ENCODE measurements at regions not wholly inside any gene's neighbourhood (a gene's known extent, or its start where the extent isn't known, plus 50 kb on each side); places are given as distances from the start of the nearest gene placed in this dataset.

DNA sequence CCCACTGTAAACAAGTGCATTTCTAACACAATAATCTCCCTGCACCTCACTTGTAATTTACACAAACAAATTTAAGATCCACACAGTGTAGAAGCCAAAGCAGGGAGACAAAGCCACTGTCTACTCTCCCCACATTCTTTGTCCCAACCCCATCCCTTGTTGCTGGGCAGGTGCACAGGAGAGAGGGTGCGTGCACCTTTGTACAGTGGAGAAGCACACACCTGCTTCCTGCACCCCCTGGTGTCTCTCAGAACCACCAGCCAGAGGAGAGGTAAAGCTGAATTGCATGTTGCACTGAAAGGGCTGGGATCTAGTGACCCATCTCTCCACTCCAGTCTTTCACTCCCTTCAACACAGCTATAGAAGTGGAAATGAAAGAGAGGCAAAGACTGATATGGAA, 51.4 kb upstream of the IFNG-AS1 start:
- DNase-seq (ENCODE audit: low read depth in 1 of 2, low spot score in 1 of 2) (no peak), FAIRE-seq (no peak), ATAC-seq (no peak; a peak in 1 of 6 replicates)
- no peak overlapping the region for H3K27ac ChIP-seq
- ChIA-PET CTCF (interaction anchor here (2.0 kb wide), 1 partner anchor 583 kb away, joined by 5 read pairs; no protein-coding TSS in a partner anchor), POLR2A (interaction anchor here (0.6 kb wide), 1 partner anchor 87 kb away, joined by 3 read pairs; no protein-coding TSS in a partner anchor)
- WGBS (ENCODE audit: missing lambda C conversion rate): 90% methylated on average over 1 of the region's 1 CpG
- H3K4me2 ChIP-seq: no peak overlapping the region
- no peaks in the 10 kb centered on the region for H3K9me3 ChIP-seq
- H3K4me3 ChIP-seq: no peak overlapping the region
- H3K4me1 ChIP-seq: peaks cover 12% of the 10 kb centered on the region; the same call in 2 of the 3 replicates
- TF ChIP-seq EP300 (IDR thresholded peaks at IDR 0.05) (no peak), POLR2A (IDR thresholded peaks at IDR 0.05; ENCODE audit: low read length) (no peak)

Small RNAs in the stretch of these regions (small RNA-seq; reads per million reads assigned to genes)
- gene AC022513.1: 0 reads per million in 6 experiments

Data from A549 (cell line).